ENCODE measurements at regions not wholly inside any gene's neighbourhood (a gene's known extent, or its start where the extent isn't known, plus 50 kb on each side); places are given as distances from the start of the nearest gene placed in this dataset.

- TF ChIP-seq CTCF (IDR thresholded peaks at IDR 0.05): no peak
- no peak for TF ChIP-seq POLR2A (IDR thresholded peaks at IDR 0.05)
Observed at GRCh38 chr4:156459584-156459983, 505.9 kb upstream of the CTSO start.

All from esophagus squamous epithelium (tissue), 4 donors.